NB4 (cell line): ENCODE measurements at regions not wholly inside any gene's neighbourhood (a gene's known extent, or its start where the extent isn't known, plus 50 kb on each side); places are given as distances from the start of the nearest gene placed in this dataset.

Source experiments
- DNase-seq: peaks from one replicate; pipeline ENCODE4 v3.0.0; 2010; ENCODE audit warnings: low read depth
- H3K4me3 ChIP-seq: one replicate; pipeline ENCODE4 v1.5.1; 2011; ENCODE audit warnings: mild to moderate bottlenecking, low read depth, low read length, moderate library complexity
- MYC ChIP-seq: IDR thresholded peaks from 2 replicates; pipeline ENCODE4 v1.6.1; 2011; ENCODE audit warnings: low read depth, low read length
- POLR2A ChIP-seq: IDR thresholded peaks from 2 replicates; pipeline ENCODE4 v1.6.1; 2011; ENCODE audit warnings: mild to moderate bottlenecking; ENCODE audit not compliant: insufficient read length; ENCODE audit errors: extremely low read depth
- TF ChIP-seq, protein P1 (sequence below): IDR thresholded peaks from 2 replicates; pipeline ENCODE4 v1.6.1; 2011; ENCODE audit warnings: low read depth, low read length
- TF ChIP-seq, protein P2 (sequence below): IDR thresholded peaks from one replicate; pipeline ENCODE4 v1.5.1; 2012; ENCODE audit warnings: low read depth, low read length

DNA sequence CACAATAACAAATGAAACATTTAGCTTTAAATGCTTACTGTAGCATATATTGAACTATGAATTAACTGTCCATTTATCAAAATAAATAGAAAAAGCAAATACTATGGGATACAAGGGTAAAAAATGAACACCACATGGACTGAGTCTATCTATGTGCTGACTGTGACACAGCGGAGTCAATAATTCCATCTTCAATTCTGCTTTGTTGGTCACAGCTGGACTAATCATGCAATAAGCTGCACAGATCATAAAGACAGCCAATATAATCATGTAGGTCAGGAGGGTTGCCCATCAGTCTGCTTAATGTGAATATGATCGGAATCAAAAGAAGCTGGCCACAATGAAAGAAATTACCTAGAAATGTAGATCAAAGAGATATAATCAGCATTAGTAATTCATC is 95.7 kb upstream of the FAM47A start:
- TF ChIP-seq, protein P1, sequence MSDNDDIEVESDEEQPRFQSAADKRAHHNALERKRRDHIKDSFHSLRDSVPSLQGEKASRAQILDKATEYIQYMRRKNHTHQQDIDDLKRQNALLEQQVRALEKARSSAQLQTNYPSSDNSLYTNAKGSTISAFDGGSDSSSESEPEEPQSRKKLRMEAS = no peak
- no peak for TF ChIP-seq POLR2A
- TF ChIP-seq, protein P2, sequence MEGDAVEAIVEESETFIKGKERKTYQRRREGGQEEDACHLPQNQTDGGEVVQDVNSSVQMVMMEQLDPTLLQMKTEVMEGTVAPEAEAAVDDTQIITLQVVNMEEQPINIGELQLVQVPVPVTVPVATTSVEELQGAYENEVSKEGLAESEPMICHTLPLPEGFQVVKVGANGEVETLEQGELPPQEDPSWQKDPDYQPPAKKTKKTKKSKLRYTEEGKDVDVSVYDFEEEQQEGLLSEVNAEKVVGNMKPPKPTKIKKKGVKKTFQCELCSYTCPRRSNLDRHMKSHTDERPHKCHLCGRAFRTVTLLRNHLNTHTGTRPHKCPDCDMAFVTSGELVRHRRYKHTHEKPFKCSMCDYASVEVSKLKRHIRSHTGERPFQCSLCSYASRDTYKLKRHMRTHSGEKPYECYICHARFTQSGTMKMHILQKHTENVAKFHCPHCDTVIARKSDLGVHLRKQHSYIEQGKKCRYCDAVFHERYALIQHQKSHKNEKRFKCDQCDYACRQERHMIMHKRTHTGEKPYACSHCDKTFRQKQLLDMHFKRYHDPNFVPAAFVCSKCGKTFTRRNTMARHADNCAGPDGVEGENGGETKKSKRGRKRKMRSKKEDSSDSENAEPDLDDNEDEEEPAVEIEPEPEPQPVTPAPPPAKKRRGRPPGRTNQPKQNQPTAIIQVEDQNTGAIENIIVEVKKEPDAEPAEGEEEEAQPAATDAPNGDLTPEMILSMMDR = no peak
- TF ChIP-seq MYC = no peak
- H3K4me3 ChIP-seq = no peak overlapping the region
- DNase-seq = no peak

DNA sequence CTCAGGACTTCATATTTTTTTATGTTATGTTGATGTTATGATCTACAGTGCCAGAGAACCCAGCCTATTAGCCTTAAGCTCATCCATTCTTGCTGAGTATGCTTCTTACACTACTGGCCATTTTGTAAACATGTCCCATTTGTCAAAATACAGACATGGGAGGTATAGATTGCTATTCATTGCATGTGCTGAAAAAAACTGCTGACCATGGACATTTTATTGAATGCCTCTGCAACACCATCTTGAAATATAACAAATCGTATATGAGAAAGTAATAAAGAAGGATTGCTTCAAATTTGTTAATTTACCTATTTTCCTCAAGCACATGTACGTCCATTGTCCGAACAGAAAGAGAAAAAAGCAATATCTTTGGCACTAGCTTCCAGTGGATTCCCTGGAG is 91.5 kb upstream of the FAM47A start:
- no peak for TF ChIP-seq POLR2A
- TF ChIP-seq, protein P1 = no peak
- TF ChIP-seq, protein P2 = no peak
- no peak for TF ChIP-seq MYC
- H3K4me3 ChIP-seq = no peak overlapping the region
- DNase-seq = no peak

DNA sequence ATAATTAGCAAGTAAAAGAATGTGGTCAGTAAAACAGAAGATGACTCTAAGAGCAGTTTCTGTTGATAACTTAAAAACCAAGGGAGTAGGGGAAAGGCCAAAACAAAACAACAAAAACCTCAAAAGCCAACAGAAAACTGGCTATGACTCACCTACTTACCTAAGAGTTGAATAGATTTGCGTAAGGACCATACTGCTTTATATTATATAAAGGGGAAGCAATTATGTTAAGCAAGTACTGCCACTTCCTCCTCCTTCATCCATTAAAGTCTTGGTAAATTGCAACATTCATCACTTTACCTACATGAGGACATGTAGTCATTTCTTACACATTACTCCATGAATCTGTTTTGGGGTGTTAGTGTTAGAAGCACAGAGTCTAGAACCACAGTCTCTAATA is 85.9 kb upstream of the FAM47A start:
- DNase-seq = peak; percentile 84
- H3K4me3 ChIP-seq = no peak overlapping the region
- TF ChIP-seq, protein P1 = no peak; the same call in 1 of the 2 replicates
- TF ChIP-seq MYC (0 out of 2 replicates have a peak, but pooled peaks have one; percentile 11), POLR2A (no peak)
- TF ChIP-seq, protein P2 = no peak

DNA sequence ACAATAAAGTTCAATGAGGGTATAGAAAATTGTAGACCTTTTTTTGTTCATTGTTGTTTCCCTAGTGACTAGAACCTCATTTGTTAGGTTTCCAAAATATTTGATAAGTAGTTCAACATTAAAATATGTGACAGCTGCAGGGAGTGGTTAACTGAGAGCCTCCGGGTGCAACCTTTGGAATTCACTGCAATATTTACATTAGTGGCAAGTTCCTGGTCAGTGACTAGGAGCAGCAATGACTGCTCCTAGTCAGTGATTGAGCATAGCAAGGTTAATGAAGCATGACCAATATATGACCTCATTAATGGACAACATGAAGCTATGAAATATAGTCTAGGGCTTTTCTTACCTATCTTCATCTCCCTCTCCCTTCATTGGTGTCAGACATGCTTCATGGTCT is 65.8 kb upstream of the FAM47A start:
- no peak overlapping the region for H3K4me3 ChIP-seq
- DNase-seq = no peak
- no peak for TF ChIP-seq POLR2A
- TF ChIP-seq MYC = no peak
- TF ChIP-seq, protein P2 = no peak
- TF ChIP-seq, protein P1 = no peak
